Neural progenitor cell (in vitro differentiated cells): ENCODE measurements at regions not wholly inside any gene's neighbourhood (a gene's known extent, or its start where the extent isn't known, plus 50 kb on each side); places are given as distances from the start of the nearest gene placed in this dataset.

Experiments used
- DNase-seq: peaks from one replicate; pipeline ENCODE4 v3.0.0-alpha.2; 2016; ENCODE audit warnings: low spot score
- H2AFZ ChIP-seq: fragments of 200-600 bp; sonication (generic); replicated peaks from 2 replicates; pipeline ENCODE4 v1.6.1; 2016; ENCODE audit warnings: antibody characterized with exemption
- H3F3A ChIP-seq: fragments of 200-600 bp; sonication (generic); 2 replicates; pipeline ENCODE4 v1.6.1; 2016; ENCODE audit warnings: antibody characterized with exemption, low read depth
- H3K27ac ChIP-seq: fragments of 200-600 bp; sonication (generic); 2 replicates; pipeline ENCODE4 v1.5.1; 2016; ENCODE audit warnings: mild to moderate bottlenecking
- H3K27me3 ChIP-seq: fragments of 200-600 bp; sonication (generic); 2 replicates; pipeline ENCODE4 v1.6.1; 2016; ENCODE audit warnings: mild to moderate bottlenecking, moderate library complexity
- H3K36me3 ChIP-seq: fragments of 200-600 bp; sonication (generic); 2 replicates; pipeline ENCODE4 v1.5.1; 2016
- H3K4me1 ChIP-seq: fragments of 200-600 bp; sonication (generic); 2 replicates; pipeline ENCODE4 v1.6.1; 2016; ENCODE audit warnings: mixed run types
- H3K4me2 ChIP-seq: fragments of 200-600 bp; sonication (generic); 2 replicates; pipeline ENCODE4 v1.6.1; 2016
- H3K4me3 ChIP-seq: fragments of 200-600 bp; sonication (generic); 2 replicates; pipeline ENCODE4 v1.5.1; 2016
- H3K79me2 ChIP-seq: fragments of 200-600 bp; sonication (generic); 2 replicates; pipeline ENCODE4 v1.6.1; 2016; ENCODE audit warnings: low read depth
- H3K9ac ChIP-seq: fragments of 200-600 bp; sonication (generic); 2 replicates; pipeline ENCODE4 v1.6.1; 2016
- H3K9me3 ChIP-seq: fragments of 200-600 bp; sonication (generic); 2 replicates; pipeline ENCODE4 v1.5.1; 2016; ENCODE audit warnings: low read depth
- H4K20me1 ChIP-seq: fragments of 200-600 bp; sonication (generic); 2 replicates; pipeline ENCODE4 v1.6.1; 2016; ENCODE audit warnings: low read depth
- H3K27ac Mint-ChIP-seq: 3 replicates; pipeline ENCODE4 v1.8.0; 2021; ENCODE audit warnings: mixed read lengths
- H3K27me3 Mint-ChIP-seq: 2 replicates; pipeline ENCODE4 v1.8.0; 2022; ENCODE audit warnings: low read depth, mild to moderate bottlenecking, inconsistent platforms, moderate library complexity, mixed read lengths; ENCODE audit not compliant: insufficient read depth
- H3K36me3 Mint-ChIP-seq: 3 replicates; pipeline ENCODE4 v1.8.0; 2021; ENCODE audit warnings: mixed read lengths
- H3K4me1 Mint-ChIP-seq: 3 replicates; pipeline ENCODE4 v1.8.0; 2021; ENCODE audit warnings: mixed read lengths
- H3K4me3 Mint-ChIP-seq: 3 replicates; pipeline ENCODE4 v1.8.0; 2021; ENCODE audit warnings: mild to moderate bottlenecking, moderate library complexity, mixed read lengths
- H3K9me3 Mint-ChIP-seq: 3 replicates; pipeline ENCODE4 v1.8.0; 2020; ENCODE audit warnings: mixed read lengths
- CTCF ChIP-seq: fragments of 200-600 bp; sonication (generic); IDR thresholded peaks from 2 replicates; pipeline ENCODE4 v1.5.1; 2017; ENCODE audit warnings: antibody characterized with exemption, mild to moderate bottlenecking
- EZH2 ChIP-seq: fragments of 200-600 bp; sonication (generic); IDR thresholded peaks from 2 replicates; pipeline ENCODE4 v1.6.1; 2017; ENCODE audit warnings: antibody characterized with exemption, mild to moderate bottlenecking, moderate library complexity
- EZH2phosphoT487 ChIP-seq: fragments of 200-600 bp; sonication (generic); IDR thresholded peaks from 2 replicates; pipeline ENCODE4 v1.6.1; 2017; ENCODE audit warnings: antibody characterized with exemption

- H3K4me1 ChIP-seq: no peaks in the 10 kb centered on the region
- H3F3A ChIP-seq: no peaks in the 10 kb centered on the region
- TF ChIP-seq CTCF (no peak), EZH2phosphoT487 (no peak), EZH2 (no peak)
- Mint-ChIP-seq H3K4me3 (no peak overlapping the region), H3K27ac (no peak overlapping the region), H3K27me3 (peaks cover 3% of the 10 kb centered on the region), H3K36me3 (no peaks in the 10 kb centered on the region), H3K4me1 (no peaks in the 10 kb centered on the region), H3K9me3 (peaks cover 8% of the 10 kb centered on the region)
- no peak overlapping the region for H3K4me2 ChIP-seq
- no peaks in the 10 kb centered on the region for H3K27me3 ChIP-seq
- no peak overlapping the region for H2AFZ ChIP-seq
- H3K9ac ChIP-seq: no peak overlapping the region
- no peak overlapping the region for H3K4me3 ChIP-seq
- no peak overlapping the region for H3K27ac ChIP-seq
- no peaks in the 10 kb centered on the region for H3K36me3 ChIP-seq
- no peaks in the 10 kb centered on the region for H3K9me3 ChIP-seq
- no peak for DNase-seq
- H3K79me2 ChIP-seq: no peaks in the 10 kb centered on the region
- no peaks in the 10 kb centered on the region for H4K20me1 ChIP-seq
Measured at GRCh38 chr1:188857526-188858087, 1620.1 kb downstream of the BRINP3 start.

DNA sequence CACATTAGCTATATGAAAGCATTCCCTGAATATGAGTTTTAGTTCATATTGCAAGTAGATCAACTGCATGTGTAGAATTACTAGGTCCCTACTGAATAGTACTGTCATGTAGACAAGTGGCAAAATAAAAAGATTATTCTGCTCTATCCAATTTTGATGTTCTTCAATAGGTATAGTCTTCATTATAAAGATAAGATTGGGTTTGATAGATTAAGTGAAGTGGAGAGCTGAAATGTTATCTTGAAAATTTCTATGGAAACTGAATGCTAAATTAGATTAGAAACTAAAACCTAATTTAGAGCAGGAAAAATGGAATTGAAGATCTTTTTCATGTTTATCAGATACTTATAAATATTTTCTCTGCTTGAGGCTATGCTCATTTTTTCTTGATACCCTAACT lies 1610.0 kb downstream of the BRINP3 start:
- TF ChIP-seq CTCF: no peak
- no peak for TF ChIP-seq EZH2phosphoT487
- TF ChIP-seq EZH2: no peak
- Histone ChIP-seq H3K36me3 (no peaks in the 10 kb centered on the region), H3F3A (no peaks in the 10 kb centered on the region), H3K4me2 (no peak overlapping the region), H3K27ac (no peak overlapping the region), H3K4me3 (no peak overlapping the region), H3K9me3 (no peaks in the 10 kb centered on the region), H4K20me1 (no peaks in the 10 kb centered on the region), H3K4me1 (no peaks in the 10 kb centered on the region), H2AFZ (no peak overlapping the region), H3K9ac (no peak overlapping the region), H3K79me2 (no peaks in the 10 kb centered on the region), H3K27me3 (no peaks in the 10 kb centered on the region)
- Mint-ChIP-seq H3K27me3 (no peaks in the 10 kb centered on the region), H3K36me3 (no peaks in the 10 kb centered on the region), H3K27ac (no peak overlapping the region), H3K9me3 (no peaks in the 10 kb centered on the region), H3K4me1 (no peaks in the 10 kb centered on the region), H3K4me3 (no peak overlapping the region)
- no peak for DNase-seq

GRCh38 chr1:188871164-188871563 lies 1606.5 kb downstream of the BRINP3 start:
- DNase-seq: no peak
- no peak overlapping the region for H3K27ac Mint-ChIP-seq
- no peaks in the 10 kb centered on the region for H3K9me3 ChIP-seq
- H3K9ac ChIP-seq: no peak overlapping the region
- no peak for TF ChIP-seq EZH2
- TF ChIP-seq CTCF: no peak
- TF ChIP-seq EZH2phosphoT487: no peak
- H3K27ac ChIP-seq: no peak overlapping the region
- H3K4me1 ChIP-seq: no peaks in the 10 kb centered on the region
- H3K79me2 ChIP-seq: no peaks in the 10 kb centered on the region
- no peak overlapping the region for H2AFZ ChIP-seq
- H3F3A ChIP-seq: no peaks in the 10 kb centered on the region
- H3K36me3 ChIP-seq: no peaks in the 10 kb centered on the region
- H3K9me3 Mint-ChIP-seq: no peaks in the 10 kb centered on the region
- no peak overlapping the region for H3K4me3 ChIP-seq
- no peak overlapping the region for H3K4me2 ChIP-seq
- no peaks in the 10 kb centered on the region for H3K36me3 Mint-ChIP-seq
- H4K20me1 ChIP-seq: no peaks in the 10 kb centered on the region
- peaks cover 2% of the 10 kb centered on the region for H3K27me3 Mint-ChIP-seq
- no peak overlapping the region for H3K4me3 Mint-ChIP-seq
- no peaks in the 10 kb centered on the region for H3K27me3 ChIP-seq
- no peaks in the 10 kb centered on the region for H3K4me1 Mint-ChIP-seq
